NCI-H1105 treated with DMSO at 0.1 percent for 48 hours (cell line): ENCODE measurements at regions not wholly inside any gene's neighbourhood (a gene's known extent, or its start where the extent isn't known, plus 50 kb on each side); places are given as distances from the start of the nearest gene placed in this dataset.
A peak's percentile ranks its signal among the peaks of the same experiment; 100 is the strongest.
"Not testable (repeated sequence)": the region's sequence is repeated elsewhere in the genome, so short reads cannot be mapped to it uniquely, and the experiment has no call there.

Experiments
- DNase-seq: peaks from one replicate; lab custom pipeline; 2025; lab: John Stamatoyannopoulos, UW

DNA sequence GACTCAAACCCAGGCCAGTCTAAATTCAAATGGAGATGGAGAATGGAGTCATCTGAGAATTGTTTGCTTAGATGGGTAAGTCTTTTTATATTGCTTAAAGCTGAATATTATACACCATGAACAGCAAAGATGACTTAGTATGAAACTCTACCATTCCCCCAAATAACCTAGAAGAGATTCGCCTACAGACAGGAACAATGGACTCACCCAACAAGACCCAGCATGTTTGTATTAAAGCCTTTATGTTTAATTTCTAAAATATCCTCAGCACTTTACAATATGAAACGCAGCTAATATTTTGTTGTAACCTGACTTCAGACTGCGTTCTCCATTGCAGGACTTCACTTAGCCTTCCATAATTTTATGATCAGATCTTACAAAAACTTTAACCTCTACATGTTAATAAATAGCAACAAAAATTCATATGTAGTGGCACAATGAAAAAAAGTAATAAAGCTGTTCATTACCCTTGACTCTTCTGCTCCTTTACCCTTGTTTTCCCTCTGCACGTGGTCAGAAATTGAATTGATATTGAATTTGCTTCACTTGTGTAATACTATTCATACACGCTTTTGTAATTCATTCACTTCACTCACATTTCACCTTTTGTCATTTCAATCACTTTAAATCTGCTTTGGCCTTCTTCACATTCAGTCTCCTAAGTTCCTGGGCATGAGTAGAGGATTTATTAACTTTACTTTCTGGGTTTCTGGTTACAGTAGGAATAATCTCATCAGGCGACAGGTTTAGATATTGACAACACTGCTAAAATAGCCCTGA, 177.3 kb upstream of the PTBP2 start:
- DNase-seq, result no peak

DNA sequence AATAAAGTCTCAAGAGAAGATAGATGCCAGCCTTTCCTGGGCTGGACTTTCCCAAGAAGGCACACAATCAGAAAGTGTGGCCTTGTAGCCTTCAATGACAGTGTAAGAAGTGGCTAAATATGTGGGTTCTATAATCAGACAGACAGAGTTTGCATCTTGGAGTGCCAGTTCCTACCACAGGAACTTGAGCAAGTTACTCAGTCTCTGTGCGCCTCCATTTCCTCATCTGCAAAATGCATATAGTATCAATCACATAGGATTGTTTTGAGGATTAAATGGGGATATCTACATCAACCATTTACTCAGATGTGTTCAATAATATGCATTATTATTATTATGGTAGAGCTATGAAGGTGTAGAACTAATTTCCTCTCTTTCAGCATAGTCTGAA, 176.8 kb upstream of the PTBP2 start:
- DNase-seq, result no peak

- DNase-seq, result no peak
These were observed 175.5 kb upstream of the PTBP2 start for GRCh38 chr1:96545935-96546656.

- DNase-seq, result no peak
These were observed 171.5 kb upstream of the PTBP2 start for GRCh38 chr1:96550061-96550460.

DNA sequence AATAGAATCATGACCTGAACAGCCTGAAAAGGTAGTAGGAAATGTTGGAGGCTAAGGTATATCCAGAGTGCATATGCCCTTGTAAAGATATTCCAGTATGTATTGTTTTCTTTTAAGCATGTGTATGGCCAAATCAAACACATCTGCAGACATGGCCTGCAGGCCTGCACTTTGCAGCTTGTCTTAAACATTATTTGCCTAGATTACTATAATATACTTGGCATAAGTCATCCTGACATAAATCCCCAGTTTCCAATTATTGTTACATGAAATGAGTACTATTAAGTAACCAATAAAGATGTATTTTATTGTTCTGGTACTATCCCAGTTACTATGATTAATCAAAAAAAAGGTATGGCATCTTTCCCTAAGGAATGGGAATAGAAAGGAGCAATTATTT, 169.1 kb upstream of the PTBP2 start:
- no peak for DNase-seq

GRCh38 chr1:96553811-96554210, 167.8 kb upstream of the PTBP2 start:
- DNase-seq, result no peak

DNA sequence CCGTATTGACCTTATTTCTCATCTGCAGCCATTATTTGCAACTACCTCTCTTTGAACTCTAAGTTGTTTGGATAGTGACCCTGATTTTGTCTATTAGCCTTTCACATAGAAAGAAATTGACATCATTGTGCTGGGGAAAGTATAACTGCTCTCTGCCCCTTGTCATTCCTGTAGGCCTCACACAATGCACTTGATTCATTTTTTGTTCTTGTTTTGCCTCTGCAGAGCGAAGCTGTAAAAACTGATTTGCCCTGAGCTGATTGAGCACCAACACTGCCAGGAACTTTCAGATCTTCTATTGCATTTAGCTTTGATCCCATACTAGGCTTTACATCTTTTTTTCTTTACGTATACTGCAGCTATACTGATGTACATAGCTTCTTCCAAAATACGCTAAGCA, 167.2 kb upstream of the PTBP2 start:
- no peak for DNase-seq

- DNase-seq, result no peak
These were observed 164.2 kb upstream of the PTBP2 start for GRCh38 chr1:96557336-96557735.

- no peak for DNase-seq
These were observed 162.9 kb upstream of the PTBP2 start for GRCh38 chr1:96558635-96559034.

- no peak for DNase-seq
These were observed 162.4 kb upstream of the PTBP2 start for GRCh38 chr1:96559181-96559580.

DNA sequence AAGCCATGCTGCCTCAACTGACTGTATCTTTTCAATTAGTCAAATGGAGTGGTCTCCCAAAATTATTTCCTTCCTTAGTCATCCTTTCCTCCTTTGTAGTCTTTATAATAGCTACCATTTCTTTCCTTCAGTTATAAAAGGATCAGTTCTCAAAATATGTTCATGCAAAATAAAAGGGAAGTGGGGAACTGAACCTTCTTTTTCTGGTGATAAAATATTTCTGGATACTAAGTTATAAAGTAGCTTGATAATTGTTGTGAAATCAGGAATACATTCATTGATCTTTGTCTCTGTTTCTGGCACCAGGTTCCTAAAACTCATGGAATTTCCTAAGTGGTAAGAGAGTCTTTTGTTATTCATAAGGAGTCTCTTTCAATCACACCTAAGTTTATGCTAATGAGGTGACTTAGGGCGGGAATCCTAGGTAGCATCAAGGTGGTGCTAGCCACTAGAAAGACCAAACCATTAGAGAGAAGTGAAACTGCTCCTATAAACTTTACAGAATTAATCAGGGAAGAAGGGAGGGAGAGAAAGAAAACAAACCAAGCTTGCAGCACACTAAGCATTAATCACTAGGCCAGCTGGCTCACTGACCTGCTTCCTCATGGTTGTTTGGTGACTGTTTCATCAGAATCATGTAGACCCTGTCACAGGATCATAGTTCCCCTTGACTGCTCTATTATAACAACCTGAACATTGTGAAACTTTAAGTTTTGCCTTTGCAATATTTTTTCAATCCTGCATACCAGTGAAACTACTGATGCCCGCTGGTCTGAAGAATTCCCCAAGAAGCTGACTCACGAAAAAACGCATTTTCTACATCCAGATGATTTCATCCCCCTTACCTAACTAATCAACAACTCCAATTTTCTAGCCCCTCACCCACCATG, 161.6 kb upstream of the PTBP2 start:
- no peak for DNase-seq

DNA sequence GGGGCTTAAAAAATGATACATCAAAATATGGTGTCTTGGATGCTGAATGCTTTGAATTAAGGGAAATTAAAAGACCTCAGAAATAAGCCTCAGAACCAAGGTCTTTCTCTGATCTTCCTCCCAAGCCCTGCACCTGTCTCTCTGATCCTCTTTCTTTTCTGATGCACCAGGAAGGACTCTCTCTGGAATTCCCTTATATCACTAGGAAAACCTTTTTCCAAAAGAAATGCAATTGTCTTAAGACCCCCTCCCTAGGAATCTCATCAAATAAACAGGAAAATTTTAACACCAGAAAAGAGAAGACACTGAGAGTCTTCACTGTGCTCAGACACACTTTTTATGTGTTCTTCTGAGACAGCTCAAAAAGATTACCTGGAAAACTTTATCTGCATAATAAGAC, 159.5 kb upstream of the PTBP2 start:
- no peak for DNase-seq

DNA sequence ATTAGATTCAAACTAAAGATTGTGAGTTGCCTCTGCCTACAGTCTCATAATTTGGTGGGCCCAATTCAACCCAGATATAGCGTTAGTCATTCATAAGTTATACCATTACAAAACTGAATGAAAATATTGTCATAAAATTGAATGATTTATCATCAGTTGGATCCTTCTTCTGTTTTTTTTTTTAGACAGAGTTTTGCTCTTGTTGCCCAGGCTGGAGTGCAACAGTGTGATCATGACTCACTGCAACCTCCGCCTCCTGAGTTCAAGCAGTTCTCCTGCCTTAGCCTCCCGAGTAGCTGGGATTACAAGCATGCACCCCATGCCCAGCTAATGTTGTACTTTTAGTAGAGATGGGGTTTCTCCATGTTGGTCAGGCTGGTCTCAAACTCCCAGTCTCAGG, 157.2 kb upstream of the PTBP2 start:
- DNase-seq, result not testable (repeated sequence)

GRCh38 chr1:96565546-96565945, 156.0 kb upstream of the PTBP2 start:
- DNase-seq, result no peak

DNA sequence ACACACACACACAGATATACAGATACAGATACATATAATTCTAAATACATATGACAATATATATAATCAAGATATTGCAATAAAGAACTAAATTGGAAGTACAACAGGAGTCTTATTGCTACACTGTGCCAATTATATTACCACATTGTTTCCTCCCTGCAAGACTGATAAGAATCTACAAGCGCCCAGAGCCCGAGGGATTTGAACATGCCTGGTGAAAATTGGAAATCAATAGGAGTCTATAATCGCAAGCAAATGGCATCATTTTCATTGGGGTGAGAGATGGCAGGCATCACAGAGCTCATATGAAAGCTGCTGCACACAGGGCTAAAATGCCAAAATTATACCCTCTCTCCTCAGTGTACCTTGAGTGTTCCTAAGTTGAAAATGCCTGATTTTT, 152.9 kb upstream of the PTBP2 start:
- no peak for DNase-seq

DNA sequence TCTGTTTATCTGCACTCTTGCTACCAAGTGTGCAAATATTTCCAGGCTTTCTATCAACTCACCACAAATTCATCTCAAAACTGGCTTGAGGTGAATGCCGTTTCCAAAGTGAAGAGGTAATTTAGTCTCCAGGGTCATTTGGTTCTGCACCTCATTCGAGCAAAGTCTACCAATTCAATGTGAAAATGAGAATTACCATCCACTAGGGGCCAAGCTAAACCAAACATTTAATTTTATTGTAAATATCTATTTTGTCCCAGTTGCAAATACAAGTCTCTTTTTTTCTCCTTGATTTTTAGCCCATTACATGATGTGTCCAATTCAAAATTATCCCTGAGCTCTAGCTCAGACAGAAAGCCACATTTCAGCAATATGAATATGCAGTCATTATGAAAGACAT, 152.3 kb upstream of the PTBP2 start:
- DNase-seq, result no peak

DNA sequence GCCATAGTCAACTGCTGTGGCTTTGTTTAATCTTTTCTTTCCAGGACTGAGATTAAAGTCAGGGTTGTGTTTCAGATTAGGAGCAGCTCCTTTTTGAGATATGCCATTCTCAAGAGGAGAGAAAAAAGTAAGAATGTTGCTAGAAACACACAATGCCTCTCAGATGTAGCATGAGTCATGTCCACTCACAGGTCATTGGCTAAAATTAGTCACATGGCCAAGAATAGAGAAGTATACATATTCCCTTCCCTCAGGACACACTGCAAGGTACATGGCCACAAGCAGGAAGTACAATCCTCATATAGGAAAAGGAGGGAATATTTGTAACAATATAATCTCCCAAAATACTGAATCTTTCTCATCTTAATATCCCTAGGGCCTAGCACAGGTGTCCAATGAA, 141.9 kb upstream of the PTBP2 start:
- no peak for DNase-seq

GRCh38 chr1:96580920-96581319, 140.7 kb upstream of the PTBP2 start:
- no peak for DNase-seq

DNA sequence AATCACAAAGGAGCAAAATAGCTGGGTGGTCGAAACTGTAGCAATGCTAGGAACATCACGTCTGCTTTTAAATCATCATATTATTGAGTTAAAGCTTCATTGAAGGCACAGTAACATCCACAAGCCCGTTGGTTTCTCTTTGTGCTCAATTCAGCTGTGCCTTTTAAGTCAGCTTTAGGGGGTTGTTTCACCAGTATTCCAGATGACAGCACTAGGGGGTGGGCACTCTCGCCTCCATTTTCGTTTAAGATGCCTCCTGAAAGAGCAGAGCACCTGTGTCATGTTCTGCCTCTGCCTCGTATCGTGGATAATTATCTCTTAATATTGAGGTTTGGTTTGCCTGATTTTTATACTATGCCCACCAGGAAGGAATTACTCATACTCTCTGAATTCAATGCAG, 139.8 kb upstream of the PTBP2 start:
- no peak for DNase-seq

DNA sequence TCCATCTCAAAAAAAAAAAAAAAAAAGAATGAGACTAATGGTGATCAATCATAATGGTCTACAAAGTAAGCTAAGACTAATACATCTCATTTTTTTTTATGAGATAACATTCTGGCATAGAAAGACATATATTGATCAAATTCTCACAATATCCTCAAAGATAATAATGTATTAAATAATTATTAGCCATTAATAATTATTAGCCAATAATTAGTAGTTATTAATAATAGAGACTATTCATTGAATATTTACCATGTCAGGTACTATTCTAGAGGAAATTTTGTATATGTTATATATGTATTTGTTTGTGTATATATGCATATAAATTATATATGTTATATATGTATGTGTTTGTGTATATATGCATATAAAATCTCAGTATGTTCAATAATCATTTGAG, 137.7 kb upstream of the PTBP2 start:
- DNase-seq, result no peak

DNA sequence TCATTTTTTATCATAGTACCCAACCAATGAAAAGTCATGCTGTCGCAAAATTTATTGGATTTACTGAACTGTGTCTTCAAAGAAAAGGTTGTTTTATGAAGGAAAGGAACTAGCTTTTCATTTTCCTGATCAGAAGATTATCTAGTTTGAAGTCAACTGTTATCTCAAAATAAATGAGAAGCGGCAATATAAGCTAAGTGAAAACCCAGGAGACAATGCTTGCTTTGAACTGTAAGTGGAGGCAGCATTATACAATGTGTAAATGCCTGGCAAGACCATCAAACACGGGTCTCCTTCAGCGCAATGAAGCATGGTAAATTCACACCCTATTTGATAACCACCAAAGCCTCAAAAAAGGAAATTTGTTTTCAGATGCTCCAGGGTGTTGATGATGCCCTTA, 134.4 kb upstream of the PTBP2 start:
- no peak for DNase-seq

DNA sequence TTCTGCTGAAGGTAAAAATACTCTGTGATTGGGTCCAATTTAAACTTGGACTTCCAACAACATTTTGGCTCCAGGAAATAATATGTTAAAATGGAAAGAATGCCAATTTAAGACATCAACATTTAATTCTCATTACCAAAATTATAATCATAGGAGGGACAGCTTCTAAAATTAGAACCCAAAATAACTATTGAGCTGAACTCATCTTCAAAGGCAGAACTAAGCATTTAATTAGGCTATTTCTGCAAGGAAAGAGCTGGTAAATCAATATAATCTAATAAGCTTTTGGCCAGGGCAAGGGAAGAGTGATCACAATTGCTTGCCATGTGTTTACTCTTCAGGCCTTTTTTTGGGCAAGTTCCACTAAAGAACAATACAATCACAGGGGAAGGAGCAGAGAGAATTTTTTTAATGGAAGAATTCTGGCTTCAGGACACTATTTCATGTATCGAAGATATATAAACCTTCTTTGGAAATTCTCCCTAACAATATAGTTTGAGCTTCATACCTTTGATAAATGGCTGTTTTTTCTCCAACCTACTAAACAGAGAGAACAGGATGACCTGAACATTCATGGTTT, 133.1 kb upstream of the PTBP2 start:
- DNase-seq, result peak; percentile 35
